Endothelial cell (in vitro differentiated cells): ENCODE measurements at regions not wholly inside any gene's neighbourhood (a gene's known extent, or its start where the extent isn't known, plus 50 kb on each side); places are given as distances from the start of the nearest gene placed in this dataset.

Source experiments
- DNase-seq: peaks from one replicate; pipeline ENCODE4 v3.0.0; 2021; ENCODE audit warnings: low spot score
- H3K27ac Mint-ChIP-seq: one replicate; pipeline ENCODE4 v1.8.0; 2021; ENCODE audit warnings: mixed read lengths, inconsistent platforms; ENCODE audit not compliant: unreplicated experiment
- H3K27me3 Mint-ChIP-seq: one replicate; pipeline ENCODE4 v1.8.0; 2021; ENCODE audit warnings: mild to moderate bottlenecking, moderate library complexity, mixed read lengths, inconsistent platforms; ENCODE audit not compliant: unreplicated experiment
- H3K36me3 Mint-ChIP-seq: one replicate; pipeline ENCODE4 v1.8.0; 2021; ENCODE audit warnings: mild to moderate bottlenecking, low read depth, mixed read lengths, inconsistent platforms; ENCODE audit not compliant: unreplicated experiment
- H3K4me1 Mint-ChIP-seq: one replicate; pipeline ENCODE4 v1.8.0; 2021; ENCODE audit warnings: mild to moderate bottlenecking, mixed read lengths, inconsistent platforms; ENCODE audit not compliant: unreplicated experiment
- H3K4me3 Mint-ChIP-seq: one replicate; pipeline ENCODE4 v1.8.0; 2021; ENCODE audit warnings: mild to moderate bottlenecking, mixed read lengths, inconsistent platforms; ENCODE audit not compliant: unreplicated experiment
- H3K9me3 Mint-ChIP-seq: one replicate; pipeline ENCODE4 v1.8.0; 2021; ENCODE audit warnings: mixed read lengths, inconsistent platforms; ENCODE audit not compliant: unreplicated experiment
- CTCF ChIP-seq: fragments of 200-600 bp; sonication (generic); IDR thresholded peaks from one replicate; pipeline ENCODE4 v1.5.0; 2021; ENCODE audit warnings: antibody characterized with exemption; ENCODE audit not compliant: unreplicated experiment

- Mint-ChIP-seq H3K36me3 (peaks cover 6% of the 10 kb centered on the region), H3K4me3 (no peak overlapping the region), H3K9me3 (no peaks in the 10 kb centered on the region), H3K4me1 (peaks cover 5% of the 10 kb centered on the region), H3K27ac (no peak overlapping the region), H3K27me3 (no peaks in the 10 kb centered on the region)
- DNase-seq: no peak
- TF ChIP-seq CTCF: no peak
Observed at GRCh38 chr1:118244194-118244593, 59.2 kb upstream of the SPAG17 start.

GRCh38 chr1:118243269-118243668 lies 58.2 kb upstream of the SPAG17 start:
- no peaks in the 10 kb centered on the region for H3K27me3 Mint-ChIP-seq
- H3K4me3 Mint-ChIP-seq: no peak overlapping the region
- no peak for TF ChIP-seq CTCF
- peaks cover 8% of the 10 kb centered on the region for H3K36me3 Mint-ChIP-seq
- no peak overlapping the region for H3K27ac Mint-ChIP-seq
- no peak for DNase-seq
- H3K4me1 Mint-ChIP-seq: peaks cover 5% of the 10 kb centered on the region
- H3K9me3 Mint-ChIP-seq: peaks cover 3% of the 10 kb centered on the region
